GM21529 (cell line): ENCODE measurements at regions not wholly inside any gene's neighbourhood (a gene's known extent, or its start where the extent isn't known, plus 50 kb on each side); places are given as distances from the start of the nearest gene placed in this dataset.
A peak's percentile ranks its signal among the peaks of the same experiment; 100 is the strongest.

Experiments
- ATAC-seq: cut with Tn5 transposase; IDR thresholded peaks from one replicate; pipeline ENCODE4 v1.9.1; 2021; ENCODE audit not compliant: unreplicated experiment

DNA sequence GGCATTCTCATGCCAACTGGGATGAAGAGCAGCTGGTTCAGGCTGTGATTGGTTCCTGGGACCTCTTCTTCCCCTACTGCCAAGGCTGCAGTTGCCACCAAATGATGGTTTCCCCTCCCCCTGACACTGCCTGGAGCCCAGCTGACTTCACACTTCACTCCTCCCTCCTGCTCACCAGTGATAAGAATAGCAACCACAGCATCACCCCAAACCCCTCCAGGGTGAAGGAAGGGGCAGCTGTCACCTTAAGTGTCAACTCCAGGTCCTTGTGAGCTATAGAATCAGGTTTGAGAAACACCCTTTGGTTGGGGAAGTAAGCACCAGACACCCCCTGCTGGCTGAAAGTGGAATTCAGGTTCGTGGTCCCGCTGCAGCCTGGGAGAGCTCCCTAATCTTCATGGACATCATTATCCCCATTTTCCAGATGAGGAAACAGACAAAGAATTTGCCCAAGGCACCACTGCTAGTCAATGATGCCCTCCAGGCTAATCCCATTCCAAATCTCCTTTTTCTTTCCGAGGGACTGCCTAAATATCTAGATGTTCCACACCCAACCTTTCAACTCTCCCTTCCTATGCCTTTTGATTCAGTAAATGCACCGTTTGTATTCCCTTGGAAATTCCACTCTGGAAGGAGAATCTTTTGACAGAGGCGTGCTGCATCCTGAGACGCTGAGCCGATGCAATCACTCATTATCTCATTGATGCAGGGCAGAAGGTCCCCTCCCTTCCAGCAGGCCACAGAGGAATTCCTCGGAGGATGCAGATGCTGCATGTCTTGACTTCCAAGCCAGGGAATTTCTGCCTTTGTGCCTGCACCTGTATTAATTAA, 50.6 kb upstream of the UQCRFS1 start:
- ATAC-seq: no peak

GRCh38 chr19:29264897-29265296, 51.9 kb upstream of the UQCRFS1 start:
- ATAC-seq: no peak

GRCh38 chr19:29265436-29265835, 52.5 kb upstream of the UQCRFS1 start:
- ATAC-seq: no peak

GRCh38 chr19:29266001-29266400, 53.0 kb upstream of the UQCRFS1 start:
- ATAC-seq: no peak

DNA sequence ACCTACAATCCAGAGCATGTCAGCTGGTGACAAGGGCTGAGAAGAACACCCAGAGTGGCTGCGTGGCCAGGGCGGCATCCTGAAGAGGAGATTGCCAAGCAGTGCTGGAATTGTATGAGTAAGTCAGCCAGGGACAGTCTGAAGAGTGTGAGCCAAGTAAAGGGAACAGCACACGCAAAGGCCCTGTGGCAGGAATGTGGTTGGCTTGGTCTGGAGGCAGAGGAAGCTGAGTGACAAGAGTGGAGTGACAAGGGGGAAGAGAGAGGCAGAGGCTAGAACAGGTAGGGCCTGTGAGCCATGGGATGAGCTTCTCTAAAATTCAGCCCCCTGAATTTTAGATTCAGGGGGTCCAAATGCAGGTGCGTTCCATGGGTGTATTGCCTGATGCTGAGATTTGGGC, 53.7 kb upstream of the UQCRFS1 start:
- no peak for ATAC-seq

GRCh38 chr19:29267701-29268100, 54.8 kb upstream of the UQCRFS1 start:
- no peak for ATAC-seq

DNA sequence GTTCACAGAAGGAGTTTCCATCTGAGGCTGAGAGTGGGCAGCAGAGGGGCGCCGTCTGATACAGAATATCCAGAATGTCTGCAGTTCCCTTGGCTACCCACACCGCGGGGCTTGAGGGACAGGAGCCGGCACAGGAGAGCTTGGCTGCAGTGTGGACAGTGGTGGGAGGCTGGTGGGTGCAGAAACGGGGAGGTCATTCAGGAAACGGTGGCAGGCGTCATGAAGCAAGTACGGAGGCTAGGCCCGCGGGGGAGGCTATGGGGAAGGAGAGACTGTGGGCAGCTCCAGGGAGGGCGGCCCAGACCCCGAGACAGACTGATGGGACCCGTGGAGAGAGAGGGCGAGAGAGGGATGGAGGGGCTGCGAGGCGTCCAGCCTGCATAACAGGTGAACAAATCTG, 55.2 kb upstream of the UQCRFS1 start:
- no peak for ATAC-seq

DNA sequence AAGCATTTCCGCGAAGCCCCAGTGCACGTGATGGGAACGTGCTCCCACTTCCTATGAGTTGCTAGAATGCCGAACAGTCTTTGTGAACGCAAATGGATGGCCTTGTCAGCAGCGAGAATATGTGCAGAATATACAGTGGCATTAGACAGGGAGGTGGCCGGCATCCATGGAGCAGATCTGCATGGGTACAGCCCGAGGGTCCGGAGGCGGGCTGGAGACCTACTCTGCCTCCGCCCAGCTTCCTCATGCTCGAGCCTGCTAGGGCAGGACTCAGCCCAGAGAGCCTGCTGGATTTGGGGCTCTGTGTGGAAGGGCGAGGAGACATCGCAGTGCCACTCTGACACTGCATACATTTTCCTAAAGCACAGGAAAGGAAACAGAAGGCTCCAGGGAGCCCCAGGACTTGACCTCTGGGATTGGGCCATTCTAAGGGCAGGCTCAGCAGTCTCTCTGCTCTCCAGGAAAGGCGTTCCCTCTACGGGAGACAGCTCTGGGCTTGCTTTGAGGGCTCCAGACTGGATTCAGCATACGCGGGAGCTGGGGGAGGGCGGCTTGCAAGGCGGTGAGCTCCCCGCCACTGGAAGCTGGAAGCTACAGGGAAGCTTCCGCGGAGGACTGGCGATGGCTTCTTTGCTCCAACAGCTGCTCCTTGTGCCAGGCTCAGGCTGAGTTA, 55.9 kb upstream of the UQCRFS1 start:
- no peak for ATAC-seq

- no peak for ATAC-seq
These were observed 56.7 kb upstream of the UQCRFS1 start for GRCh38 chr19:29269641-29270040.

GRCh38 chr19:29271341-29271740, 58.4 kb upstream of the UQCRFS1 start:
- no peak for ATAC-seq

GRCh38 chr19:29271911-29272310, 59.0 kb upstream of the UQCRFS1 start:
- ATAC-seq: no peak

- no peak for ATAC-seq
These were observed 60.2 kb upstream of the UQCRFS1 start for GRCh38 chr19:29273000-29273640.

GRCh38 chr19:29275266-29275665, 62.3 kb upstream of the UQCRFS1 start:
- no peak for ATAC-seq

- ATAC-seq: peak; percentile 94
These were observed 64.2 kb upstream of the UQCRFS1 start for GRCh38 chr19:29277102-29277501.

DNA sequence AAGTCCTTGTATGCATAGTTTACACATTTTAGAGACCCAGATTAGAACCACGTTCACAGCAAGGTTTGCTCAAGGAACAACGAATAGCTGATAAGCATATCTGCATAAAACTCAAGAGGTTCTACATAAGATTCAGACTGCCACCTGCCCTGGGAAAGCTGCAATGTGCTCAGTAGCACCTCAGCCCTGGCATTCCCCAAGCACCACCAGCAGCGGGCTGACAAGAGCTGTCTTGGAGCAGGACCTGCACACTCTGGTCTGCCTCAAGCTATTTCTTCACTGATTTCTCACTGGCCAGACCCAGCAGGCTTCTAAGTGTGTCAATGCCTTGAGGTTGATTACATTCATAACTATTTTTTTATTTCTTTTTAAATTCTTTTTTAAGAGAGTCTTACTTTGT, 65.8 kb upstream of the UQCRFS1 start:
- ATAC-seq: no peak

DNA sequence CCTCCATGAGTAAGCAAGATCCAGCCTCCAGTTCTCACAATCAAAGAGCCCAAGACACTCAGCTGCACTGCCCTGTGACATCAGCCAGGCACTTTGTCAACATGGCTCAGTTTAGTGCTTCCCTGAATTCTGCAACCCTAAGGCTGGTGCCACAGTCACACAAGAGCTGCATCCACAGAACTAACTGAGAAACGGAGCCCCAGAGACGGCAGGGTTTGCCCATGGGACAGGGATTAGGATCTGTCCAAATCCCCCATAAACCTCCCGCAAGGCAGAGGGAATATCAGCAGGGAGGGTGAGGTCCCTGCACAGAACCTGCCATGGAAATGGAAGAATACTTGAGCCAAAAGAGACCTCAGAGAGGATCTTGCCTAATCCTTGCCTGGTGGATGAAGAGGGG, 70.4 kb upstream of the UQCRFS1 start:
- no peak for ATAC-seq

DNA sequence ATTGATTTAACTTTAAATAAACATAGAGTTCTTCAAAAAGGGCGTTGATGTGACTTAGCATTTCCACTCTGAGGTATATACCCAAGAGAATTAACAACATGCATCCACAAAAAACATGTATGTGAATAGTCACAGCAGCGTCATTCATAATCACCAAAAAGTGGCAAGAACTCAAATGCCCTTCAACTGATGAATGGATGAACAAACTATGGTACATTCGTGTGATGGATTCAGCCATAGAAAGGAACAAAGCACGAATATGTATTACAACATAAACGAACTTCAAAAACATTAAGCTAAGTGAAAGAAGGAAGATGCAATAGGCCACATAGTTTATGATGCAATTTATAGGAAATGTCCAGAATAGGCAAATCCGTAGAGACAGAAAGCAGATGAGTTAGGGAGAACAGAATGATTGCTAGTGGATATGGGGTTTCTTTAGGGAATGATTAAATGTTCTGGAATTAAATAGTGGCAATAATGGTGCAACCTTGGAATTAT, 72.3 kb upstream of the UQCRFS1 start:
- no peak for ATAC-seq

- ATAC-seq: no peak
These were observed 72.9 kb upstream of the UQCRFS1 start for GRCh38 chr19:29285878-29286277.

DNA sequence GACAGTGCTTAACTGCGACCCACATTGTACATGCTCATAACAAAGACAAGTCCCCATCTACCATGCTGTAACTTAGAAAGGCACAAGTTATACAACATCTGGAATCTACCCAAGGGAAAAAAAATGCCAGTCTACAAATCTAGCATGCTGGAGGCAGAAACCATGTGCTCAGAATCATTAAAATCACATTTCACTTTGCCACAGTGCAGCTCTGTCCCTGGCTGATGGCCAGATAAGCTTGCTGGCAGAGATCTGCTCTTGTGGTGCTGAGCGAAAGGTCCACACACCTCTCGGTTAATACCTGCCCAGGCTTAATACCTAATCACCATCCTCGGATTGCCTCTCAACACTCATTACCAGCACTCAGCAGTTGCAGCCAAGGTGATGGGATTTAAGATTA, 74.1 kb upstream of the UQCRFS1 start:
- no peak for ATAC-seq

DNA sequence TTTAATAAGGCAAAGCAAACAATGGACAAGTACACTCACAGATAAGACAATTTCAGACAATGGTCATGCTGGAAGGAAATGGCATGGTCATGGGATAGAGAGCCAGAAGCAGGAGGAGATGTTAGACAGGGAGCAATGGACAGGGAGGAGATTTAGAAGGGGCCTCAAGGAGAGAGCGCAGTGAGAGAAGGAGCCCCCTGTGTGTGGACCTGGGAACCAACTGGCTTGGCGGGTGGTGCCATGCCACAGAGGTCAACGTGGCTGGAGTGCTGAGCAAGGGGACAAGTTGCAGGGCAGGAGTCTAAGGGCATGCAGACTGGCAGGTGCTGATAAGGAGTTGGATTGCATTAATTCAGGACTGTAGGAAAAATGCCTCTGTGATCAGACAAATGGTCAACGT, 75.3 kb upstream of the UQCRFS1 start:
- no peak for ATAC-seq

- no peak for ATAC-seq
These were observed 76.1 kb upstream of the UQCRFS1 start for GRCh38 chr19:29289020-29289419.

DNA sequence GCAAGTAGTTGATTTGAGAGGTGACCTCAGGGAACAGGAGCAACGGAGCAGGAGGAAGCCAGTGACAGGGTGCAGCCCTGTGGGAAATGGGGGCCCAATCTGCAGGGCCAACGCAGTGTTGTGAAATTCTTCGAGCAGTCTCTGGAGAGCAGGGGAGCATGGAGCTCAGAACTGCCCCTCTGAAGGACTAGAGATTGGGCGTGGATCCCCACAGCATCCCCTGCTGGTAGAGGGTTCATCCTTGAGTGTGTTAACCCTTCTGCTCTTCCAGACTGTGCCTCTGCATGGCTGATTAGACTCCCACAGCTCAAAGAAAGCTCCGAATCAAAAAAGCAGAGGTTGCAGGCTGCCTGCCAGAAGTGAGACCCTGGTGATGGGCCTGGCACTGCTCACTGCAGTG, 77.9 kb upstream of the UQCRFS1 start:
- no peak for ATAC-seq
